H1 (cell line): ENCODE measurements at regions not wholly inside any gene's neighbourhood (a gene's known extent, or its start where the extent isn't known, plus 50 kb on each side); places are given as distances from the start of the nearest gene placed in this dataset.

Experiments used
- CTCF ChIA-PET: fragments of 300-600 bp; sonication (Branson Sonifier 250); formaldehyde crosslinking; loops from one replicate; lab custom pipeline; 2021; ENCODE audit not compliant: partially characterized antibody; lab: Charles Lee
- POLR2A ChIA-PET: fragments of 300-600 bp; sonication (Branson Sonifier 250); formaldehyde crosslinking; loops from one replicate; lab custom pipeline; 2021; ENCODE audit warnings: inconsistent platforms; ENCODE audit not compliant: partially characterized antibody; lab: Charles Lee
- DNase-seq, 2 experiments: peaks; one replicate each; pipeline versions ENCODE4 v3.0.0 to v3.0.0-alpha.2; 2010 to 2022; ENCODE audit warnings: low spot score in 2 of 2, low read depth in 1 of 2, mixed read lengths in 1 of 2
- FAIRE-seq: peaks from 2 replicates; lab custom pipeline; 2011; peaks lifted over from hg19 to GRCh38; lab: Jason Lieb, UNC
- H2AFZ ChIP-seq: 2 replicates; pipeline ENCODE4 v1.8.1; 2012; ENCODE audit warnings: low read length, inconsistent platforms
- H2AK5ac ChIP-seq: 2 replicates; pipeline ENCODE4 v1.6.1; 2013; ENCODE audit warnings: low read depth, low read length
- H2BK120ac ChIP-seq: replicated peaks from 2 replicates; pipeline ENCODE3; 2013; ENCODE audit warnings: low read depth, low read length, inconsistent platforms
- H2BK12ac ChIP-seq: 2 replicates; pipeline ENCODE4 v1.6.1; 2013; ENCODE audit warnings: low read depth, low read length
- H2BK15ac ChIP-seq: 2 replicates; pipeline ENCODE4 v1.6.1; 2013; ENCODE audit warnings: low read length
- H2BK20ac ChIP-seq: 2 replicates; pipeline ENCODE4 v1.6.1; 2013; ENCODE audit warnings: low read length
- H2BK5ac ChIP-seq: 2 replicates; pipeline ENCODE4 v1.6.1; 2013; ENCODE audit warnings: low read depth, low read length
- H3K14ac ChIP-seq: 2 replicates; pipeline ENCODE4 v1.6.1; 2013; ENCODE audit warnings: inconsistent platforms; ENCODE audit not compliant: insufficient read length
- H3K18ac ChIP-seq: 2 replicates; pipeline ENCODE4 v1.6.1; 2013; ENCODE audit warnings: low read length; ENCODE audit errors: extremely low read depth
- H3K23ac ChIP-seq: 2 replicates; pipeline ENCODE4 v1.6.1; 2013; ENCODE audit warnings: inconsistent platforms; ENCODE audit not compliant: insufficient read length
- H3K23me2 ChIP-seq: 2 replicates; pipeline ENCODE4 v1.6.1; 2013; ENCODE audit warnings: low read depth, low read length
- H3K27ac ChIP-seq: 2 replicates; pipeline ENCODE4 v1.6.1; 2011; ENCODE audit warnings: low read depth, low read length, inconsistent platforms
- H3K27me3 ChIP-seq, 4 experiments: replicated peaks in 1 of 4; 1 replicate in 1 of 4; 2 replicates in 3 of 4; pipeline versions ENCODE4 v1.6.1 to v1.8.1; 2011 to 2013; ENCODE audit warnings: low read length in 3 of 4, mild to moderate bottlenecking in 3 of 4, inconsistent platforms in 2 of 4, mixed read lengths in 2 of 4, moderate library complexity in 1 of 4; ENCODE audit not compliant: control insufficient read depth in 3 of 4, insufficient read depth in 3 of 4; ENCODE audit errors: extremely low read depth in 1 of 4
- H3K36me3 ChIP-seq, 4 experiments: 2 replicates each; pipeline versions ENCODE4 v1.6.1 to v1.8.1; 2011 to 2013; ENCODE audit warnings: mild to moderate bottlenecking in 4 of 4, low read length in 3 of 4, moderate library complexity in 2 of 4, control low read depth in 1 of 4, inconsistent platforms in 1 of 4; ENCODE audit not compliant: insufficient read depth in 4 of 4, control insufficient read depth in 2 of 4
- H3K4ac ChIP-seq: replicated peaks from 2 replicates; pipeline ENCODE3; 2013; ENCODE audit warnings: low read length, low read depth, mixed read lengths, inconsistent platforms; ENCODE audit not compliant: insufficient read length
- H3K4me1 ChIP-seq, 4 experiments: replicated peaks in 1 of 4; 1 replicate in 1 of 4; 2 replicates in 3 of 4; pipeline versions ENCODE4 v1.6.1 to v1.8.1; 2011 to 2013; ENCODE audit warnings: low read length in 3 of 4, inconsistent platforms in 2 of 4, mixed read lengths in 1 of 4; ENCODE audit not compliant: insufficient read depth in 4 of 4, control insufficient read depth in 3 of 4
- H3K4me2 ChIP-seq, 2 experiments: 2 replicates each; pipeline versions ENCODE4 v1.6.1 to v1.8.1; 2011 to 2013; ENCODE audit warnings: low read depth in 2 of 2, low read length in 2 of 2, control low read depth in 1 of 2, inconsistent platforms in 1 of 2, mild to moderate bottlenecking in 1 of 2; ENCODE audit not compliant: insufficient read depth in 1 of 2
- H3K4me3 ChIP-seq, 4 experiments: fragments of 200-600, 300-600 bp in 1 of 4; sonication (generic), shearing (Covaris generic), sonication (Bioruptor Twin) in 1 of 4; 2 replicates each; pipeline versions ENCODE4 v1.5.1 to v1.8.1; 2011 to 2016; ENCODE audit warnings: low read length in 4 of 4, low read depth in 3 of 4, control low read depth in 2 of 4, inconsistent platforms in 2 of 4, mild to moderate bottlenecking in 2 of 4, mixed read lengths in 1 of 4, moderate library complexity in 1 of 4; ENCODE audit not compliant: insufficient read depth in 2 of 4; ENCODE audit errors: extremely low read depth in 1 of 4
- H3K56ac ChIP-seq: replicated peaks from 2 replicates; pipeline ENCODE3; 2013; ENCODE audit warnings: low read depth, mild to moderate bottlenecking, mixed read lengths, low read length, inconsistent platforms; ENCODE audit not compliant: insufficient read length
- H3K79me1 ChIP-seq: 2 replicates; pipeline ENCODE4 v1.6.1; 2013; ENCODE audit warnings: low read depth, low read length, control low read depth
- H3K79me2 ChIP-seq, 2 experiments: 2 replicates each; pipeline versions ENCODE4 v1.6.1 to v1.8.1; 2012 to 2013; ENCODE audit warnings: low read length in 2 of 2, mild to moderate bottlenecking in 2 of 2, inconsistent platforms in 1 of 2; ENCODE audit not compliant: insufficient read depth in 2 of 2, control insufficient read depth in 1 of 2
- H3K9ac ChIP-seq, 4 experiments: replicated peaks in 1 of 4; 1 replicate in 1 of 4; 2 replicates in 3 of 4; pipeline versions ENCODE4 v1.6.1 to v1.8.1; 2011 to 2013; ENCODE audit warnings: low read depth in 3 of 4, low read length in 3 of 4, control low read depth in 2 of 4, mild to moderate bottlenecking in 2 of 4, moderate library complexity in 2 of 4, inconsistent platforms in 1 of 4; ENCODE audit errors: extremely low read depth in 1 of 4
- H3K9me3 ChIP-seq, 2 experiments: 2 replicates each; pipeline versions ENCODE4 v1.6.1 to v1.8.1; 2012 to 2013; ENCODE audit warnings: mild to moderate bottlenecking in 2 of 2, moderate library complexity in 2 of 2, control low read depth in 1 of 2, inconsistent platforms in 1 of 2, low read depth in 1 of 2, low read length in 1 of 2, mixed read lengths in 1 of 2; ENCODE audit not compliant: insufficient read depth in 2 of 2
- H4K20me1 ChIP-seq, 2 experiments: replicated peaks in 1 of 2; 2 replicates each; pipeline versions ENCODE3 to v1.8.1; 2011 to 2013; ENCODE audit warnings: inconsistent platforms in 2 of 2, low read length in 2 of 2, mild to moderate bottlenecking in 1 of 2; ENCODE audit not compliant: insufficient read depth in 2 of 2, control insufficient read depth in 1 of 2
- H4K5ac ChIP-seq: 2 replicates; pipeline ENCODE4 v1.6.1; 2013; ENCODE audit warnings: low read length, low read depth, mixed read lengths, inconsistent platforms; ENCODE audit not compliant: insufficient read length
- H4K8ac ChIP-seq: 2 replicates; pipeline ENCODE4 v1.8.0; 2013; ENCODE audit warnings: mild to moderate bottlenecking, moderate library complexity, low read length, inconsistent platforms; ENCODE audit not compliant: insufficient read depth; ENCODE audit errors: extremely low read depth
- H4K91ac ChIP-seq: replicated peaks from 2 replicates; pipeline ENCODE3; 2013; ENCODE audit warnings: low read length, mixed read lengths, inconsistent platforms; ENCODE audit not compliant: insufficient read length
- BCL11A ChIP-seq, 2 experiments: IDR thresholded peaks; one replicate each; pipeline ENCODE4 v1.6.1; 2011; ENCODE audit warnings: low read depth in 2 of 2, low read length in 2 of 2, mild to moderate bottlenecking in 2 of 2
- BRCA1 ChIP-seq: IDR thresholded peaks from 2 replicates; pipeline ENCODE4 v1.6.1; 2012; ENCODE audit warnings: low read depth, low read length, improper control_type of control experiment
- CTCF ChIP-seq, 3 experiments: IDR thresholded peaks; 1 replicate in 2 of 3; 2 replicates in 1 of 3; pipeline versions ENCODE4 v1.5.1 to v1.6.1; 2011; ENCODE audit warnings: low read length in 3 of 3, mild to moderate bottlenecking in 3 of 3, inconsistent platforms in 2 of 3, low read depth in 1 of 3, moderate library complexity in 1 of 3; ENCODE audit not compliant: insufficient read depth in 1 of 3; ENCODE audit errors: control extremely low read depth in 1 of 3
- USF2 ChIP-seq: IDR thresholded peaks from 2 replicates; pipeline ENCODE4 v1.6.1; 2011; ENCODE audit warnings: low read length, improper control_type of control experiment
- WGBS, 2 experiments: shearing (Covaris generic) in 1 of 2; methylation state at CpG; one replicate each; pipeline versions ENCODE4 v1.1.6 to v1.1.7; 2013 to 2015; ENCODE audit warnings: low lambda C conversion rate in 2 of 2, mixed read lengths in 2 of 2, inconsistent platforms in 1 of 2, low coverage in 1 of 2, missing lambda C conversion rate in 1 of 2; ENCODE audit not compliant: insufficient replicate concordance in 2 of 2, insufficient coverage in 1 of 2, insufficient read length in 1 of 2; ENCODE audit errors: extremely low coverage in 1 of 2, missing lambda C conversion rate in 1 of 2; 5-methylcytosine and 5-hydroxymethylcytosine counted together

- Histone ChIP-seq H4K20me1 (peaks cover 0 to 7% of the 10 kb centered on the region in 2 experiments), H2BK15ac (no peak overlapping the region), H3K4me3 (no peak overlapping the region), H3K27me3 (no peaks in the 10 kb centered on the region), H3K36me3 (no peaks in the 10 kb centered on the region), H3K4me1 (peaks cover 0 to 3% (median 1%) of the 10 kb centered on the region in 4 experiments; a peak in 3 of 7 replicates), H3K23ac (no peak overlapping the region), H2BK120ac (no peak overlapping the region), H3K14ac (no peak overlapping the region), H2AFZ (no peak overlapping the region), H2BK12ac (no peak overlapping the region), H2BK20ac (no peak overlapping the region), H3K9ac (no peak overlapping the region), H3K23me2 (no peaks in the 10 kb centered on the region), H3K4ac (no peak overlapping the region), H3K79me1 (0 out of 2 replicates have a peak, but pooled peaks cover 2% of the 10 kb centered on the region), H2BK5ac (no peak overlapping the region), H3K79me2 (no peaks in the 10 kb centered on the region), H3K18ac (no peak overlapping the region), H3K27ac (no peak overlapping the region), H3K4me2 (no peak overlapping the region), H4K5ac (no peak overlapping the region), H3K56ac (no peak overlapping the region), H2AK5ac (no peak overlapping the region), H3K9me3 (peaks cover 0 to 2% of the 10 kb centered on the region in 2 experiments; a peak in 1 of 4 replicates), H4K8ac (no peak overlapping the region; the same call in 1 of the 2 replicates), H4K91ac (no peak overlapping the region)
- TF ChIP-seq BRCA1, result no peak
- peak; percentile 43; the same call in 1 of the 2 replicates for TF ChIP-seq USF2
- TF ChIP-seq BCL11A (IDR thresholded peaks at IDR 0.05; ENCODE audit: low read depth in 2 of 2, low read length in 2 of 2), result no peak
- TF ChIP-seq CTCF (IDR thresholded peaks at IDR 0.05; ENCODE audit: control extremely low read depth in 1 of 3, insufficient read depth in 1 of 3, low read depth in 1 of 3, low read length in 3 of 3), result no peak
- DNase-seq, result no peak
- no peak for FAIRE-seq
- ChIA-PET POLR2A (interaction anchor here (1.0 kb wide), 1 partner anchor 19 kb away, joined by 4 read pairs; no protein-coding TSS in a partner anchor), CTCF (interaction anchor here (0.9 to 1.5 kb wide), 3 partner anchors 98 to 257 kb away, joined by 3 to 5 read pairs (median 4); no protein-coding TSS in a partner anchor)
- 84% methylated on average over 12 of the region's 12 CpGs; no CpG with 5 or more reads in 1 of the 2 experiments for WGBS, 2 experiments
Observed at GRCh38 chr17:79144133-79144532, 69.5 kb downstream of the ENGASE start.
